ENCODE measurements at regions not wholly inside any gene's neighbourhood (a gene's known extent, or its start where the extent isn't known, plus 50 kb on each side); places are given as distances from the start of the nearest gene placed in this dataset.

DNA sequence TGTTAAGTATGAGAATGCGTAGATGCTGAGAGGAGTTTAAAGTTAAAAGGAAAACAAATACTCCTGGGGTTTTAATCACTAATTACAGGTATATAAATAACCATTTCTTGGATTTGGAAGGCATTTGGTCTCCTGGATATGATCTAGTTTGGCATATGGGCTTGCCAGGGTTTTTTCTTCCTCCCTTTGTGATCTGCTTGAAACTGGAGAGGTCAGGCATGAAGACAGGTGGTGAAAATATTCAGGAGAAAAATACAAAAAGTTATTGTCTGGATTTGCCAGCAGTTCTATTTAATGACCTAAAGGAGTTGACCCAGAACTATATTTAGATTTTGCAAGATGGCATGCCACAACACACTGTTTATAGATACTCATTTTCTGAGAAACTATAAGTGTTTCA, 136.3 kb downstream of the DIPK2A start:
- Histone ChIP-seq H3K27me3 (ENCODE audit: control insufficient read depth, low read length) (no peaks in the 10 kb centered on the region), H3K36me3 (ENCODE audit: control insufficient read depth, low read length) (no peaks in the 10 kb centered on the region), H3K27ac (ENCODE audit: low read depth, low read length) (no peak overlapping the region), H3K4me2 (ENCODE audit: low read length) (no peak overlapping the region), H3K4me1 (ENCODE audit: control insufficient read depth, low read length) (no peaks in the 10 kb centered on the region), H3F3A (ENCODE audit: control insufficient read depth, insufficient read depth) (no peaks in the 10 kb centered on the region), H3K9me2 (replicated peaks; ENCODE audit: control insufficient read depth, low read length) (no peaks in the 10 kb centered on the region), H3K79me2 (ENCODE audit: control insufficient read depth, low read length) (no peaks in the 10 kb centered on the region), H4K20me1 (ENCODE audit: control insufficient read depth, insufficient read depth, low read depth, low read length) (no peaks in the 10 kb centered on the region), H3K4me3 (ENCODE audit: low read length) (no peak overlapping the region), H3K9me3 (ENCODE audit: control insufficient read depth, insufficient read depth, low read length) (no peaks in the 10 kb centered on the region)
- TF ChIP-seq CTCF (IDR thresholded peaks at IDR 0.05; ENCODE audit: low read depth, low read length, poor library complexity, severe bottlenecking), result no peak
- TF ChIP-seq EZH2phosphoT487 (IDR thresholded peaks at IDR 0.05; ENCODE audit: borderline replicate concordance, low read length), result no peak

- Histone ChIP-seq H3K36me3 (ENCODE audit: control insufficient read depth, low read length) (no peaks in the 10 kb centered on the region), H3K9me2 (replicated peaks; ENCODE audit: control insufficient read depth, low read length) (no peaks in the 10 kb centered on the region), H3K27ac (ENCODE audit: low read depth, low read length) (no peak overlapping the region), H3K9me3 (ENCODE audit: control insufficient read depth, insufficient read depth, low read length) (no peaks in the 10 kb centered on the region), H3K4me2 (ENCODE audit: low read length) (no peak overlapping the region), H3K79me2 (ENCODE audit: control insufficient read depth, low read length) (no peaks in the 10 kb centered on the region), H3K27me3 (ENCODE audit: control insufficient read depth, low read length) (no peaks in the 10 kb centered on the region), H3K4me3 (ENCODE audit: low read length) (no peak overlapping the region), H3F3A (ENCODE audit: control insufficient read depth, insufficient read depth) (no peaks in the 10 kb centered on the region), H4K20me1 (ENCODE audit: control insufficient read depth, insufficient read depth, low read depth, low read length) (no peaks in the 10 kb centered on the region), H3K4me1 (ENCODE audit: control insufficient read depth, low read length) (no peaks in the 10 kb centered on the region)
- TF ChIP-seq CTCF (IDR thresholded peaks at IDR 0.05; ENCODE audit: low read depth, low read length, poor library complexity, severe bottlenecking) (no peak), EZH2phosphoT487 (IDR thresholded peaks at IDR 0.05; ENCODE audit: borderline replicate concordance, low read length) (no peak)
These were observed 138.3 kb downstream of the DIPK2A start for GRCh38 chr3:144109944-144110343.

- no peaks in the 10 kb centered on the region for H4K20me1 ChIP-seq (ENCODE audit: control insufficient read depth, insufficient read depth, low read depth, low read length)
- no peak overlapping the region for H3K4me2 ChIP-seq (ENCODE audit: low read length)
- no peaks in the 10 kb centered on the region for H3F3A ChIP-seq (ENCODE audit: control insufficient read depth, insufficient read depth)
- no peaks in the 10 kb centered on the region for H3K27me3 ChIP-seq (ENCODE audit: control insufficient read depth, low read length)
- H3K4me1 ChIP-seq (ENCODE audit: control insufficient read depth, low read length), result no peaks in the 10 kb centered on the region
- no peak overlapping the region for H3K27ac ChIP-seq (ENCODE audit: low read depth, low read length)
- H3K9me3 ChIP-seq (ENCODE audit: control insufficient read depth, insufficient read depth, low read length), result no peaks in the 10 kb centered on the region
- no peaks in the 10 kb centered on the region for H3K9me2 ChIP-seq (replicated peaks; ENCODE audit: control insufficient read depth, low read length)
- no peaks in the 10 kb centered on the region for H3K36me3 ChIP-seq (ENCODE audit: control insufficient read depth, low read length)
- no peak overlapping the region for H3K4me3 ChIP-seq (ENCODE audit: low read length)
- TF ChIP-seq CTCF (IDR thresholded peaks at IDR 0.05; ENCODE audit: low read depth, low read length, poor library complexity, severe bottlenecking) (no peak), EZH2phosphoT487 (IDR thresholded peaks at IDR 0.05; ENCODE audit: borderline replicate concordance, low read length) (no peak)
- no peaks in the 10 kb centered on the region for H3K79me2 ChIP-seq (ENCODE audit: control insufficient read depth, low read length)
These were observed 140.4 kb downstream of the DIPK2A start for GRCh38 chr3:144112036-144112435.

DNA sequence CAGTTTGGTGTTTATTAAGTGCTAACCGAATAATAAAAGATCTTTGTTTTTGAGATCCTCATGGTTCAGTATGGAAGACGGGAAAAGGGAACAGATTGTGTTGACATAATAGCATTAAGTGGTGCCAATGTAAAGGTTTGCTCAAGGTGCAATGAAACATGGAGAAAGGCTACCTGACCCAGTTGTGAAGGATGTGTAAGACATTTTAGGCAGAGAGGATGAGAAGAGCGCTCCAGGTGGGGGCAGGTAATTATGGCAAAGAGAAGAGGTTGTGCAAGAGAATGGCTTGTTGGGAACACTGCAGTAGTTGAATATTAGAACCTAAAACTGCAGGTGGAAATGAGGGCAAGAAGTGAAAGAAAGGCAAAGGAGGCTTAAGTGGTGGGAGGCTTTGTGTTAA, 140.8 kb downstream of the DIPK2A start:
- H3K4me2 ChIP-seq (ENCODE audit: low read length), result no peak overlapping the region
- H3K4me1 ChIP-seq (ENCODE audit: control insufficient read depth, low read length), result no peaks in the 10 kb centered on the region
- no peaks in the 10 kb centered on the region for H3K27me3 ChIP-seq (ENCODE audit: control insufficient read depth, low read length)
- no peak overlapping the region for H3K4me3 ChIP-seq (ENCODE audit: low read length)
- no peak for TF ChIP-seq EZH2phosphoT487 (IDR thresholded peaks at IDR 0.05; ENCODE audit: borderline replicate concordance, low read length)
- no peak for TF ChIP-seq CTCF (IDR thresholded peaks at IDR 0.05; ENCODE audit: low read depth, low read length, poor library complexity, severe bottlenecking)
- no peaks in the 10 kb centered on the region for H3F3A ChIP-seq (ENCODE audit: control insufficient read depth, insufficient read depth)
- no peak overlapping the region for H3K27ac ChIP-seq (ENCODE audit: low read depth, low read length)
- no peaks in the 10 kb centered on the region for H3K36me3 ChIP-seq (ENCODE audit: control insufficient read depth, low read length)
- no peaks in the 10 kb centered on the region for H3K9me3 ChIP-seq (ENCODE audit: control insufficient read depth, insufficient read depth, low read length)
- no peaks in the 10 kb centered on the region for H4K20me1 ChIP-seq (ENCODE audit: control insufficient read depth, insufficient read depth, low read depth, low read length)
- H3K9me2 ChIP-seq (replicated peaks; ENCODE audit: control insufficient read depth, low read length), result no peaks in the 10 kb centered on the region
- no peaks in the 10 kb centered on the region for H3K79me2 ChIP-seq (ENCODE audit: control insufficient read depth, low read length)

Data from DOHH2 (cell line).